HepG2 (cell line): ENCODE measurements at regions not wholly inside any gene's neighbourhood (a gene's known extent, or its start where the extent isn't known, plus 50 kb on each side); places are given as distances from the start of the nearest gene placed in this dataset.

ENCODE experiments used
- CBX1 ChIP-seq: IDR thresholded peaks from one replicate; pipeline ENCODE4 v1.6.1; 2016; ENCODE audit warnings: antibody characterized with exemption, low read depth
- ELK4 ChIP-seq: sonication (generic); formaldehyde crosslinking; IDR thresholded peaks from 2 replicates; pipeline ENCODE4 v1.9.0; 2021; ENCODE audit warnings: missing genetic modification reagents, borderline replicate concordance
- HNRNPLL ChIP-seq: fragments of 200-400 bp; formaldehyde crosslinking; IDR thresholded peaks from 2 replicates; pipeline ENCODE4 v1.6.1; 2017; ENCODE audit warnings: mild to moderate bottlenecking, low read depth, low read length; ENCODE audit not compliant: poor library complexity, severe bottlenecking
- YY1 ChIP-seq: IDR thresholded peaks from 2 replicates; pipeline ENCODE4 v1.6.1; 2011; ENCODE audit warnings: low read length, low read depth, moderate library complexity, mild to moderate bottlenecking; ENCODE audit not compliant: insufficient read depth, insufficient replicate concordance
- ZNF136 ChIP-seq: sonication (generic); formaldehyde crosslinking; IDR thresholded peaks from 2 replicates; pipeline ENCODE4 v1.8.1; 2022; ENCODE audit warnings: low read depth, mild to moderate bottlenecking, moderate library complexity, missing genetic modification reagents
- ZNF354B ChIP-seq: sonication (generic); formaldehyde crosslinking; IDR thresholded peaks from 2 replicates; pipeline ENCODE4 v1.8.0; 2022; ENCODE audit warnings: mild to moderate bottlenecking, missing genetic modification reagents

GRCh38 chr1:82287556-82287955, 486.8 kb downstream of the ADGRL2 start:
- TF ChIP-seq CBX1 (no peak), YY1 (no peak), ELK4 (CRISPR knock-in tag) (no peak), HNRNPLL (no peak), ZNF354B (CRISPR knock-in tag) (no peak), ZNF136 (CRISPR knock-in tag) (no peak)
